ENCODE measurements at regions not wholly inside any gene's neighbourhood (a gene's known extent, or its start where the extent isn't known, plus 50 kb on each side); places are given as distances from the start of the nearest gene placed in this dataset.

DNA sequence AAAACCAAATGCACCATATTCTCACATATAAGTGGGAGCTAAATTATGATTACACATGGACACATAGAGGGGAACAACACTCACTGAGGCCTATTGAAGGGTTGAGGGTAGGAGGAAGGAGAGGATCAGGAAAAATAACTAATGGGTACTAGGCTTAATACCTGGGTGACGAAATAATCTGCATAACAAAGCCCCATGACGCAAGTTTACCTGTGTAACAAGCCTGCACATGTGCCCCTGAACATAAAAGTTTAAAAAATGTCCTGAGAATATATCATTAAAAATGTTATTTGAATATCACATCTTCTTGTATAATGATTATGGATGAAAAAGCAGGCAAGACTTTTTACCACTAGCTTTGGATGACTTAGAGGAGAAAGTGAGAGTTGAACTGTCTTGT lies 138.0 kb upstream of the NOVA1 start:
- Histone ChIP-seq H3K36me3 (ENCODE audit: control insufficient read depth in 4 of 4, insufficient read depth in 4 of 4, low read length in 3 of 4) (no peaks in the 10 kb centered on the region), H3K27me3 (replicated peaks in 2 of 5; ENCODE audit: control insufficient read depth in 4 of 5, insufficient read depth in 5 of 5, low read length in 4 of 5) (no peaks in the 10 kb centered on the region), H3K27ac (ENCODE audit: insufficient read depth in 1 of 2, low read depth in 1 of 2, low read length in 2 of 2, poor library complexity in 1 of 2, severe bottlenecking in 2 of 2) (no peak overlapping the region), H3K4me1 (ENCODE audit: control extremely low read depth in 1 of 4, control insufficient read depth in 4 of 4, insufficient read depth in 4 of 4, low read length in 3 of 4) (no peaks in the 10 kb centered on the region), H3K4me3 (ENCODE audit: control insufficient read depth in 1 of 7, extremely low read depth in 1 of 7, insufficient read depth in 4 of 7, low read depth in 2 of 7, low read length in 6 of 7) (no peak overlapping the region), H3K9me3 (ENCODE audit: control extremely low read depth in 1 of 5, control insufficient read depth in 4 of 5, insufficient read depth in 2 of 5, low read depth in 1 of 5, low read length in 4 of 5) (no peaks in the 10 kb centered on the region)
- WGBS (ENCODE audit: insufficient coverage) = no CpG with 5 or more reads among the region's 2 CpGs
- CTCF ChIA-PET = no interaction called here
- POLR2A ChIA-PET = no interaction called here
- no peak for DNase-seq

DNA sequence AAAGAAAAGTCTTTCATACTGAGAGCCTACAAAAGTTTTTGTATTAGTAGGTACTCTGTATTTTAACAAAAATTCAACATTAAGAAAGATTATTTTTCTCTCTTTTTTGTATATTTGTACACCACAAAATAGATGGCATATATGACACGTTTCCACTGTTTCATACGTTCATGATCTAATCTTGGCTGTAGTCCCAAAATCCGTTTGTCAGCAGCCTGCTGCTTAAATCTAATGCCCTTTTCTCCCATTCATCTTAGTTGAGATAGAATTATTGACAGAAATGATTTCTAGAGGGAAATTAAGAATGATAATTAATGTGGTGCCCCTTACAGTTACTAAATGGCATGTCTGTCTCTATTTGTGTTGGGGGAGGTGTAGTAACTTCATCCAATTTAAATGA lies 140.7 kb upstream of the NOVA1 start:
- CTCF ChIA-PET = no interaction called here
- H3K27ac ChIP-seq (ENCODE audit: insufficient read depth in 1 of 2, low read depth in 1 of 2, low read length in 2 of 2, poor library complexity in 1 of 2, severe bottlenecking in 2 of 2) = no peak overlapping the region
- no CpG with 5 or more reads among the region's 3 CpGs for WGBS (ENCODE audit: insufficient coverage)
- H3K4me1 ChIP-seq (ENCODE audit: control extremely low read depth in 1 of 4, control insufficient read depth in 4 of 4, insufficient read depth in 4 of 4, low read length in 3 of 4) = no peaks in the 10 kb centered on the region
- no peak for DNase-seq
- H3K27me3 ChIP-seq (replicated peaks in 2 of 5; ENCODE audit: control insufficient read depth in 4 of 5, insufficient read depth in 5 of 5, low read length in 4 of 5) = no peaks in the 10 kb centered on the region
- H3K4me3 ChIP-seq (ENCODE audit: control insufficient read depth in 1 of 7, extremely low read depth in 1 of 7, insufficient read depth in 4 of 7, low read depth in 2 of 7, low read length in 6 of 7) = no peak overlapping the region
- POLR2A ChIA-PET = no interaction called here
- H3K36me3 ChIP-seq (ENCODE audit: control insufficient read depth in 4 of 4, insufficient read depth in 4 of 4, low read length in 3 of 4) = no peaks in the 10 kb centered on the region
- no peaks in the 10 kb centered on the region for H3K9me3 ChIP-seq (ENCODE audit: control extremely low read depth in 1 of 5, control insufficient read depth in 4 of 5, insufficient read depth in 2 of 5, low read depth in 1 of 5, low read length in 4 of 5)

DNA sequence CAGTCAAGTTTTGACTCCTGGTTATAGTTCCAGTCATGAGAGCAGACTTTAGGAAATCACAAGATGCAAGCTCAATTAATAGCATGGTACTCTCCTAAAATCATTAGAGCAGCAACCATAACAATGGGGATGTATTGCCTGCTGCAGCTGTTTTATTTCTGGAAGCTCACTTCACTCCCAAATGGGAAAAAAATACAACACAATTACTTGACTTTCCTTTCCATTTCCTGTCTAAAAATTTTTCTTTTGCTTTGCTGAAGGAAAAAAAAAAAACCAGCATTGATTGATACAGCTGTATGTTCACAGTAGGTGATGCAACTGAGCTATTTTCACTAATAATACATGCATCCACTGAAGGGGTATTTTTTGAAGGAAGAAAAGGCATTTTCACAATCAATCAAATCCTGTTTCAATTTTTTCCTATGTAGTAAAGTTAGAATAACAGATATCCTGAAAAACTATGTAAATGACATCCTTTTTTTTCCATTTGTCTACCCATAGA lies 143.9 kb upstream of the NOVA1 start:
- POLR2A ChIA-PET = no interaction called here
- no peaks in the 10 kb centered on the region for H3K4me1 ChIP-seq (ENCODE audit: control extremely low read depth in 1 of 4, control insufficient read depth in 4 of 4, insufficient read depth in 4 of 4, low read length in 3 of 4)

DNA sequence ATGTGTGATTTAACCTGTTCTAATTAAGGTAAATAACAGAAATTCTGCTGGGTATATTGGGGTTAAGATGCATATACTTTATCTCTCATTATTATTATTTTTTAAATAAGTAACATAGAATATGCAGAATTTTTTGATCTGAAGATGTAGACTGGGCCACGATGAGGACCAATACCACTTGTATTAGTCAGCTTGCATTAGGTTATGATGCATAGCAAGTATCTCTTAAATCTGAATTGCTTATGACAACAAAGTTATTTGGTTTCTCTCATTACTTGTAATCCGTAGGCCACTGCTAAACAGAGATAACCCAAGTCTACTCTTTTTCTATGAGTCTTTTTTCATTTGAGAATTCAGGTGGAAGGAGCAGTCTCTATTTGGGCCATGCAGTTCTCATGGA lies 145.5 kb upstream of the NOVA1 start:
- ChIA-PET CTCF (no interaction called here), POLR2A (no interaction called here)
- Histone ChIP-seq H3K4me3 (ENCODE audit: control insufficient read depth in 1 of 7, extremely low read depth in 1 of 7, insufficient read depth in 4 of 7, low read depth in 2 of 7, low read length in 6 of 7) (no peak overlapping the region), H3K4me1 (ENCODE audit: control extremely low read depth in 1 of 4, control insufficient read depth in 4 of 4, insufficient read depth in 4 of 4, low read length in 3 of 4) (no peaks in the 10 kb centered on the region), H3K9me3 (ENCODE audit: control extremely low read depth in 1 of 5, control insufficient read depth in 4 of 5, insufficient read depth in 2 of 5, low read depth in 1 of 5, low read length in 4 of 5) (no peaks in the 10 kb centered on the region), H3K36me3 (ENCODE audit: control insufficient read depth in 4 of 4, insufficient read depth in 4 of 4, low read length in 3 of 4) (no peaks in the 10 kb centered on the region), H3K27me3 (replicated peaks in 2 of 5; ENCODE audit: control insufficient read depth in 4 of 5, insufficient read depth in 5 of 5, low read length in 4 of 5) (no peaks in the 10 kb centered on the region), H3K27ac (ENCODE audit: insufficient read depth in 1 of 2, low read depth in 1 of 2, low read length in 2 of 2, poor library complexity in 1 of 2, severe bottlenecking in 2 of 2) (no peak overlapping the region)
- DNase-seq = no peak
- WGBS (ENCODE audit: insufficient coverage) = no CpG with 5 or more reads among the region's 2 CpGs

More for the DNA sequence above, 143.9 kb upstream of the NOVA1 start:
- no peak overlapping the region for H3K4me3 ChIP-seq (ENCODE audit: control insufficient read depth in 1 of 7, extremely low read depth in 1 of 7, insufficient read depth in 4 of 7, low read depth in 2 of 7, low read length in 6 of 7)
- H3K27me3 ChIP-seq (replicated peaks in 2 of 5; ENCODE audit: control insufficient read depth in 4 of 5, insufficient read depth in 5 of 5, low read length in 4 of 5) = no peaks in the 10 kb centered on the region
- no peaks in the 10 kb centered on the region for H3K36me3 ChIP-seq (ENCODE audit: control insufficient read depth in 4 of 4, insufficient read depth in 4 of 4, low read length in 3 of 4)
- H3K27ac ChIP-seq (ENCODE audit: insufficient read depth in 1 of 2, low read depth in 1 of 2, low read length in 2 of 2, poor library complexity in 1 of 2, severe bottlenecking in 2 of 2) = no peak overlapping the region
- no peak for DNase-seq
- CTCF ChIA-PET = interaction anchor here (1.7 kb wide), 1 partner anchor 11 kb away, joined by 3 read pairs; no protein-coding TSS in a partner anchor
- H3K9me3 ChIP-seq (ENCODE audit: control extremely low read depth in 1 of 5, control insufficient read depth in 4 of 5, insufficient read depth in 2 of 5, low read depth in 1 of 5, low read length in 4 of 5) = no peaks in the 10 kb centered on the region

DNA sequence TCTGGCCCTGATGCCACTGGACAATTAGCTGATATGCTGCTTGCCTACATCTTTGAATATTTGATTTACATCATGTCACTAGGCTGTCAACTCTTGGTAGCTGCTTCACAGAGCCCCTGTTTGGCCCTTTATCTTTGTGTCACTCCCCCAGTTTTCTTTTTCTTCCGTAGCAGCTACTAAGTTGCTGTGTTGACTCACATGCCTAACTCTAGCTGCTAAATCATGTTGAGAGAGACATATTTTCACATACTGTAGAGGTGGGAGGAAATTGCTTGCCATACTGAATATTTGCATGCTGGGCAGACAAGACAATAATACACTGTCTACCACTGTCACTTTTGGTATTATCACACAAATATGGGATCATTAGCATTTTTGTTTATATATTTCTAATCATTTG lies 147.1 kb upstream of the NOVA1 start:
- no peak overlapping the region for H3K27ac ChIP-seq (ENCODE audit: insufficient read depth in 1 of 2, low read depth in 1 of 2, low read length in 2 of 2, poor library complexity in 1 of 2, severe bottlenecking in 2 of 2)
- POLR2A ChIA-PET = no interaction called here
- CTCF ChIA-PET = no interaction called here
- no peaks in the 10 kb centered on the region for H3K36me3 ChIP-seq (ENCODE audit: control insufficient read depth in 4 of 4, insufficient read depth in 4 of 4, low read length in 3 of 4)
- H3K4me1 ChIP-seq (ENCODE audit: control extremely low read depth in 1 of 4, control insufficient read depth in 4 of 4, insufficient read depth in 4 of 4, low read length in 3 of 4) = no peaks in the 10 kb centered on the region
- DNase-seq = no peak
- no peak overlapping the region for H3K4me3 ChIP-seq (ENCODE audit: control insufficient read depth in 1 of 7, extremely low read depth in 1 of 7, insufficient read depth in 4 of 7, low read depth in 2 of 7, low read length in 6 of 7)
- H3K9me3 ChIP-seq (ENCODE audit: control extremely low read depth in 1 of 5, control insufficient read depth in 4 of 5, insufficient read depth in 2 of 5, low read depth in 1 of 5, low read length in 4 of 5) = no peaks in the 10 kb centered on the region
- WGBS (ENCODE audit: insufficient coverage) = no CpG with 5 or more reads among the region's 1 CpG
- no peaks in the 10 kb centered on the region for H3K27me3 ChIP-seq (replicated peaks in 2 of 5; ENCODE audit: control insufficient read depth in 4 of 5, insufficient read depth in 5 of 5, low read length in 4 of 5)

DNA sequence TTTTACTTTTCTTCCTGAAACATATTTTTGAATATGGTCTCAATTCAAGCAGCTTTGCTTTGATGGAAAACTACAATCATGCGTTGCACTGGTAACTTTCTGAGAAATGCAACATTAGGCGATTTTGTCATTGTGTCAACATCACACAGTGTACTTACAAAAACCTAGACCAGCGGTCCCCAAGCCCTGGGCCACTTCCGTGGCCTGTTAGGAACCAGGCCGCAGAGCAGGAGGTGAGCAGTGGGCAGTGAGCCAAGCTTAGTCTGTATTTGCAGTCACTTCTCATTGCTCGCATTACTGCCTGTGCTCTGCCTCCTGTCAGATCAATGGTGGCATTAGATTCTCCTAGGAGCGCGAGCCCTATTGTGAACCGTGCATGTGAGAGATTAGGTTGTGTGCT lies 163.7 kb upstream of the NOVA1 start:
- Histone ChIP-seq H3K27ac (ENCODE audit: insufficient read depth in 1 of 2, low read depth in 1 of 2, low read length in 2 of 2, poor library complexity in 1 of 2, severe bottlenecking in 2 of 2) (no peak overlapping the region), H3K36me3 (ENCODE audit: control insufficient read depth in 4 of 4, insufficient read depth in 4 of 4, low read length in 3 of 4) (no peaks in the 10 kb centered on the region), H3K9me3 (ENCODE audit: control extremely low read depth in 1 of 5, control insufficient read depth in 4 of 5, insufficient read depth in 2 of 5, low read depth in 1 of 5, low read length in 4 of 5) (no peaks in the 10 kb centered on the region), H3K27me3 (replicated peaks in 2 of 5; ENCODE audit: control insufficient read depth in 4 of 5, insufficient read depth in 5 of 5, low read length in 4 of 5) (no peaks in the 10 kb centered on the region), H3K4me3 (ENCODE audit: control insufficient read depth in 1 of 7, extremely low read depth in 1 of 7, insufficient read depth in 4 of 7, low read depth in 2 of 7, low read length in 6 of 7) (no peak overlapping the region), H3K4me1 (ENCODE audit: control extremely low read depth in 1 of 4, control insufficient read depth in 4 of 4, insufficient read depth in 4 of 4, low read length in 3 of 4) (no peaks in the 10 kb centered on the region)
- 91% methylated on average over 7 of the region's 9 CpGs for WGBS (ENCODE audit: insufficient coverage)
- ChIA-PET POLR2A (no interaction called here), CTCF (no interaction called here)
- DNase-seq = no peak

DNA sequence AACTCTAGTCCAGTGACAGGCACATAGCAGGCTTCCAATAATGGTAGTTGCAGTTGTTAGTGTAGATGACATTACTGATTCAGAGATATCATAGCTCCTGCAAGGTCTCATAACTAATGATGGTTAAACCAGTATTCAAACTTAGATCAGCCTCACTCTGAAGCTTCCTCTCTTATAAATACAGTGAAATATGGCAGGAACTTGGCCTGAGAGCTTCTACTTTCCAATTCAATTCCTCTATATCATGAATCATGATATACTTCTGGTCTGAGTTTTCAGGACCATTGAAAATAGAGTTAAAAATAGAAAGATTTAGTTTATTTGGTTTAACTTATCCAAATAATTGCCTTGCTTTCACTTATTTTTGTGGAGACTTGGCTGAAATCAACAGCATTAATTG lies 167.5 kb upstream of the NOVA1 start:
- H3K36me3 ChIP-seq (ENCODE audit: control insufficient read depth in 4 of 4, insufficient read depth in 4 of 4, low read length in 3 of 4) = no peaks in the 10 kb centered on the region
- H3K27me3 ChIP-seq (replicated peaks in 2 of 5; ENCODE audit: control insufficient read depth in 4 of 5, insufficient read depth in 5 of 5, low read length in 4 of 5) = no peaks in the 10 kb centered on the region
- no peaks in the 10 kb centered on the region for H3K4me1 ChIP-seq (ENCODE audit: control extremely low read depth in 1 of 4, control insufficient read depth in 4 of 4, insufficient read depth in 4 of 4, low read length in 3 of 4)
- H3K9me3 ChIP-seq (ENCODE audit: control extremely low read depth in 1 of 5, control insufficient read depth in 4 of 5, insufficient read depth in 2 of 5, low read depth in 1 of 5, low read length in 4 of 5) = no peaks in the 10 kb centered on the region
- H3K27ac ChIP-seq (ENCODE audit: insufficient read depth in 1 of 2, low read depth in 1 of 2, low read length in 2 of 2, poor library complexity in 1 of 2, severe bottlenecking in 2 of 2) = no peak overlapping the region
- POLR2A ChIA-PET = no interaction called here
- DNase-seq = no peak
- H3K4me3 ChIP-seq (ENCODE audit: control insufficient read depth in 1 of 7, extremely low read depth in 1 of 7, insufficient read depth in 4 of 7, low read depth in 2 of 7, low read length in 6 of 7) = no peak overlapping the region
- CTCF ChIA-PET = no interaction called here
